ENCODE measurements at regions not wholly inside any gene's neighbourhood (a gene's known extent, or its start where the extent isn't known, plus 50 kb on each side); places are given as distances from the start of the nearest gene placed in this dataset.
"Not testable (repeated sequence)": the region's sequence is repeated elsewhere in the genome, so short reads cannot be mapped to it uniquely, and the experiment has no call there.

DNA sequence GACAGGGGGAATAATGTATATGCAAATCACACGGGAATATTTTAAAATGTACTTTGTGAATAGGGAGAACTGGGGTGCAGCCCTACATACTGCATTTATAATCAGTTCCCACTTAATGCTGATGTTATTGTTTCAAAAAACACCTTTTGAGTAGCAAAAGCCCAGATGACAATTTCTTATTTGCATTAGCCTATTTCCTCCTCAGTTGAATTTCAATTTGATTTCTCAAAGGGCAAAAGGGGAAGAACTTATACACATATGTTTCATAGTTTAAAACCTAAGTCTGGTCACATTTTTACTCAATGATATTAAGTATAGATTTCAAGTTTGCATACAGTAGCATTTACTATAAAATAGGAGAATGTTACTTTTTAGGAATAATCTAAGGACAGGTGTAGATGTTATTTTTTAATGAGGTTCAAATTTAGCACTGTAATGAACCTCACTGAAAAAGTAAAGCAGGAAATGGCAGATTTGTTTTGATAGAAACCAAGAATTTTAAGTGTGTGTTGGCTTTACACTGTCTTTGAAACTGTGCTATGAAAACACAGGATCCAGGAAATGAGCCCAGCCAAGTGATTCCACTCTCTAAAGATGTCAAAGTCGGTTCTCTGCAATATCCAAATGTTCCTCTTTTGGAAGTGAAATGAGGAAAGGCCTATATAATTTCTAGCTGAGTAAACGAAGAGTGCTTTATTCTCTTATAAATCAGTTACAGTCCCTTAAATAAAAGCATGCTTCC lies 367.4 kb downstream of the BTG1 start:
- DNase-seq: no peak

DNA sequence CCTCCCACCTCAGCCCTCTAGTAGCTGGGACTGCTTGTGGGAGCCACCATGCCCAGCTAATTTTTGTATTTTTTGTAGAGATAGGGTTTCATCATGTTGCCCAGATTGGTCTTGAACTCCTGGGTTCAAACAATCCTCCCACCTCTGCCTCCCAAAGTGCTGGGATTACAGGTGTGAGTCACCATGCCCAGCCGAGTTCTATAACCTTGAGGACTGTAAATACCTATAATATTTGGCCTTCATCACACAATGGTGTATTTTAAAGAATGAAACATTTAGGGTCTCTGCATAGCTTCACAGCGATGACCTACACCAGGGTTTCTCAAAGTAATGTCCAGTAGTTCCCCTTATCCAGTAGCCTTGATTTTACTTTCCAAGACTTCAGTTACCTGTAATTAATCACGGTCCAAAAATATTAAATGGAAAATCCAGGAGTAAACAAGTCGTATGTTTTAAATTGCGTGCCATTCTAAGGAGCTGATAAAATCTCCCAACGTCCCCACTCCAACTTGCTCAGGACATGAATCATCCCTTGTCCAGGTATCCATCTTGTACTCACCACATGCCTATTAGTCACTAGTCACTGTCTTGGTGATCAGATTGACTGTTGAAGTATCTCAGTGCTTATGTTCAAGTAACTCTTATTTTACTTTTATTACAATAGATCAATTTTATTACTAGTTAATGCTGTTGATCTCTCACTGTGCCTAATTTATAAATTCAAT lies 368.2 kb downstream of the BTG1 start:
- no peak for DNase-seq

DNA sequence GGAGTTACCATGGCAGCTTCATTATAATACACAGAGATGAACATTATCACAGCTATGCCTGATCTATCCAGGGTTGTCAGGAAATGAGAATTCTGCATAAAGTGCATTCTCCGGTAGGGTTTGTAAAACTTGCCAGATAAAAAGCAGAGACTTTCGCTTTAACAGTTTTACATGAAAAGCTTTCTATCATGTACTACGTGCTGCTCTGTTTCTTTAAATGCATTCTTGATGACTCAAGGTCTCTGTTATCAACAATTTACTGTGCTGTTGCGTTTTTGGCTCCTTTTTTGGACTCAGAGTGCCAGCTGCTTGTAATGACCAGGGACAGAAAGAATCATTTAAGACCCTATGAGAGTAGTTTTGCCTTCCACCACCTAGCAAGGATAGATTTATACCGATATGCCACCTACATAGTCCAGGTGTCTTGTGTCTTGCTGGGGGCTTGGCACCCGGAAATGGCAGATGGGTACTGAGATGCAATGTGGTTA lies 371.2 kb downstream of the BTG1 start:
- no peak for DNase-seq

- no peak for DNase-seq
Observed at GRCh38 chr12:91773749-91774429, 371.8 kb downstream of the BTG1 start.

GRCh38 chr12:91772411-91772810 lies 373.2 kb downstream of the BTG1 start:
- no peak for DNase-seq

- DNase-seq: no peak
Observed at GRCh38 chr12:91769736-91770135, 375.9 kb downstream of the BTG1 start.

GRCh38 chr12:91767237-91767636 lies 378.4 kb downstream of the BTG1 start:
- no peak for DNase-seq

DNA sequence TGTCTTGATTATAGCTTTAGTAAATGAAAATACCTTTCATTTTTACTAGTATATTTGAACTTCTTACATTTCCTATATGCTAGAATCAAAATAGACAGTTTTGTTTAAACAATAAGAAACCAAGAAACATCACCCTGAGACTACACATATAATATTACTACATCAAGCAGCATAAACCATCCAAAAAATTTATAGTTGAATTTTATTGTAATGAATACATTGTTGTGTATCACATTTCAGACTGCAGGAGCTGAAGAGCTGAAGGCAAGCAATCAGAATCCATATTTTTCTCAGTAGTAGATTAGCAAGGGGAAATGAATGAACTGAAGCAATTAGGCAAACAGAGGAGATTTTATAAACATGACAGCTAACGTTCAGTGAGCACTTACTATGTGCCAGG lies 379.2 kb downstream of the BTG1 start:
- no peak for DNase-seq

DNA sequence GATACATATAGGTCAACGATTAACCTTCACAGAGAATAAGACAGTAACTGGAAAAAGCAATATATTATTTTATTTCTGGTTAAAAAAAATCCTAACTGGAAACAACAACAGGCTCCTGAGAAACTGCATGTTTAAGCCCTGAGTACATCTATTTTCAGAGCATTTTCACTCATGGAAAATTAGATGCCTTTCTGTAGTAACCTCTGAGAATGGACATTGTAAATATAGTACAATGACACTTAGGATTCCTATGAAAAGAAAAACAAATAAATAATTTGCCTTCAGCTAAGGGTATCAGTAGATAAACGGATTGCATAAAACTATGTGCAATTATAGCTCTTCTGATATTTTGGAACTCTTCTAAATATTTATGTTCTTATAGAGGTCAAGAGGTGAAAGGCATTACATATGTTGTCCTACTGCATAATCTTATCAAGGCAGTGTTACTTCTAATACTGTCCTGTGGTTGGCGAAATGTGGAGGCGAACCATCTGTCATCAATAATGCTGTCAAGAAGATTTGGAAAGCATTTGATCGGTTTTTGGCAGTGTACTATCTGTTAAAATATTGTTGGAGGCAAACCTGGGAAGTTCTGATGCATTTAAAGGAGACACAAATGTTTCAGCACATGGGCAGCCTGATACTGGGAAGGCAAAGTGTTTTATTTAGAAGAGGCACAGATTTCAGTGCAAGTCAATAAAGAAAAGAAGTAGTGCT lies 381.8 kb downstream of the BTG1 start:
- DNase-seq: no peak

DNA sequence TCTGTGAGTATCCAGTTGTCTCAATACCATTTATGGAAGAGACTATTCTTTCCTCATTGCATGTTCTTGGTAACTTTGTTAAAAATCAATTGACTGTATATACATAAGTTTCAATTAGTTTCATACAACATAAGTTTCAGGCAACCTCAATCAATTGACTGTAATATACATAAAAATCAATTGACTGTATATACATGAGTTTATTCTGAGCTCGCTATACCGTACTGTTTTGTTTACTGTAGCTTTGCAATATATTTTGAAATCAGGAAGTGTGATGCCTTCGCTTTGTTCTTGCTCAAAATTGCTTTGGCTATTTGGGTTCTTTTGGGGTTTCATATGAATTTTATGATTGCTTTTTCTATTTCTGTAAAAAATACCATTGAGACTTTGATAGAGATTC lies 392.0 kb downstream of the BTG1 start:
- DNase-seq: no peak

GRCh38 chr12:91746976-91747375 lies 398.7 kb downstream of the BTG1 start:
- no peak for DNase-seq

GRCh38 chr12:91744597-91744996 lies 401.0 kb downstream of the BTG1 start:
- no peak for DNase-seq

GRCh38 chr12:91743704-91744321 lies 401.8 kb downstream of the BTG1 start:
- no peak for DNase-seq

GRCh38 chr12:91743280-91743679 lies 402.4 kb downstream of the BTG1 start:
- no peak for DNase-seq

- DNase-seq: no peak
Observed at GRCh38 chr12:91741932-91742331, 403.7 kb downstream of the BTG1 start.

DNA sequence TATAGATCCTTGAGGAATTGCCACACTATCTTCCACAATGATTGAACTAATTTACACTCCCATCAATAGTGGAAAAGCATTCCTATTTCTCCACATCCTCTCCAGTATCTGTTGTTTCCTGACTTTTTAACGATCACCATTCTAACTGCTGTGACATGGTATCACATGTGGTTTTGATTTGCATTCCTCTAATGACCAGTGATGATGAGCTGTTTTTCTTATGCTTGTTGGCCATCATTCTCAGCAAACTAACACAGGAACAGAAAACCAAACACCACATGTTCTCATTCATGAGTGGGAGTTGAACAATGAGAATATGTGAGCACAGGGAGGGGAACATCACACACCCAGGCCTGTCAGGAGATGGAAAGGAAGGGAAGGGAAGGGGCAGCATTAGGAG lies 411.8 kb downstream of the BTG1 start:
- DNase-seq: not testable (repeated sequence)

DNA sequence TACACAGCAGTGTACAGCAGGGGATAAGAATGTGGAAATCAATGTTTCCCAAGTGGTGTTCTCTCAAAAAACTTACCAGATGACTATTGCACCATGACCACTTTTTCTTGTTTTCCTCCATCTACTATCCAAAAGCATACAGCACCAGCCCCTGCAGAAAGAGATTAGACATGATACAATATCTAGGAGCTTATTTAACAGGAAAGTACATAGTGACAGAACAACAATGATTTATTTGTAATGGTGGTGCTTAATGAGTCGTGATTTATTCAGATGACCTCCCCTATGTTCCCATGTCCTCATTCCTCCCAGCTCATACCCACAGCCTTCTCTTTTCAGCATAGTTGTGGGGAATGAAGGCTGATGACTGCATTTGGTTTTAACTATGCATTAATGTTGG lies 413.6 kb downstream of the BTG1 start:
- DNase-seq: no peak

GRCh38 chr12:91729543-91729942 lies 416.1 kb downstream of the BTG1 start:
- no peak for DNase-seq

GRCh38 chr12:91723191-91723590 lies 422.5 kb downstream of the BTG1 start:
- no peak for DNase-seq

DNA sequence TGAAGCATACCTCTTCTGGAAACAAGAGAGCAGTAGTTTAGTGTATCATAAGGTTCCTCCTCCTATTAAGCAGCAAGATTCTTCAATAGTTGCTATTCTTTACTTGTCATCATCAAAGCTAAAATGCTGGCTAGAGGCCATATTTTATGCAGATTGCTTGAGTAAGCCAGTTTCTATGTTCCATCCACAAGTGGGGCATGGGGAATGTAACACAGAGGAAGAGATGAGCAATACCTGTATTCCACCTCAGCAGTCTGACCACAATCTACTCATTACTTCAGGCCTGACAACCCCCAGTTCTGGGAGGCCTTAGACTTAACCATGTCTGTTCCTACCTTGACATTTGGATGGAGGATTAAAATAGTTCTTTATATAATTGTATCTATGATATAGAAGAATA lies 423.6 kb downstream of the BTG1 start:
- no peak for DNase-seq

DNA sequence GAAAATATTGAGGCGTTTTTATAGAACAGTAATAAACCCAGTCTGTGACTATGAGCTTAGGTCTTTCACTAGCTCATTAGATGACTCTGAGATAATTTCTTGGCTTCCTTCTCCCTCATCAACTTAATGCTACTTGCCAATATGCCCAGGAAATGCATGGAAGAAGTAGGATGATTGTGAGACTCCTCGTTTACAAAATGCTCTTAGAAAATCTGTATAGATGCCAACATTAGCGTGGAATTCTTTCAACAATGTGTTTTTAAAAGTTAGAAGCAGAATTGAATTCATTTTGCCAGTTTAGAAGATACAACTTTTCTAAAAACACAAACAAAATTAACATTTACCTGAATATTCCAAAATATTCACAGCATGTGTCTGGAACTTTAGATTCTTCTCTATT lies 424.6 kb downstream of the BTG1 start:
- DNase-seq: no peak

- no peak for DNase-seq
Observed at GRCh38 chr12:91718326-91718725, 427.3 kb downstream of the BTG1 start.

DNA sequence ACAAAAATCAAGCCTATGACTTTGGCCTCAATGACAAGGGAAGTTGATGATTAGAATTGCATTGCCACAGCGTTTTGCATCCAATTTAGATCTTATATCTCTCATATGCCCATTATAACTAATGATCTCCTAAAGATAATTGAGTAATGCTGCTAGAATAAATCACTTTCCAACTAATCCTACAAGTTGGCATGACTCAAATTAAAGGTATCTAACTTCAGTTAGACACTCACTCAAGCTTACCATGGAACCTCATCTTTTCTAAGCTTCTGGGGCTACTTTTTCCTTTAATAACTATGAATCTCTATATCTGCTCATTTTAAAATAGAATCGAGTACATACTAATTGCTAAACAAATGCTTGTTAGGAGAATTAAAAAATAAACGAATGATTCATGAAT lies 427.8 kb downstream of the BTG1 start:
- DNase-seq: no peak

Measured in activated T-cell treated with anti-CD3 and anti-CD28 coated beads for 4 hours (primary cell).